Colonic mucosa (tissue), 4 donors: ENCODE measurements at regions not wholly inside any gene's neighbourhood (a gene's known extent, or its start where the extent isn't known, plus 50 kb on each side); places are given as distances from the start of the nearest gene placed in this dataset.
A peak's percentile ranks its signal among the peaks of the same experiment; 100 is the strongest.

Experiments used
- DNase-seq: peaks from one replicate; pipeline ENCODE4 v3.0.0-alpha.2; 2020
- H3K27ac ChIP-seq: fragments of 200-600 bp; one replicate; pipeline ENCODE4 v1.8.0; 2021
- H3K27me3 ChIP-seq: fragments of 200-600 bp; one replicate; pipeline ENCODE4 v1.8.0; 2021
- H3K36me3 ChIP-seq: fragments of 200-600 bp; one replicate; pipeline ENCODE4 v1.8.0; 2021
- H3K4me1 ChIP-seq: fragments of 200-600 bp; one replicate; pipeline ENCODE4 v1.8.0; 2021; ENCODE audit warnings: mild to moderate bottlenecking
- H3K4me3 ChIP-seq: fragments of 200-600 bp; one replicate; pipeline ENCODE4 v1.8.0; 2021
- H3K9ac ChIP-seq, 2 donors: one replicate each; pipeline ENCODE4 v1.7.0; 2013; ENCODE audit warnings: control low read depth in 2 of 2, low read depth in 2 of 2, low read length in 2 of 2
- H3K9me3 ChIP-seq: fragments of 200-600 bp; one replicate; pipeline ENCODE4 v1.8.0; 2021
- intact Hi-C: fragments of 100-400 bp; cut with DNase I; formaldehyde crosslinking; loops from one replicate; pipeline ENCODE4 v1.14.1; 2022
- TF ChIP-seq, protein P1 (sequence below): fragments of 200-600 bp; IDR thresholded peaks from one replicate; pipeline ENCODE4 v1.8.0; 2022; ENCODE audit warnings: antibody characterized with exemption, mild to moderate bottlenecking
- donor health status: healthy.
- donor health status: DM: no; HTN: no; CAD: no.
- donor health status: DM: no; HTN: no; CAD: no.

DNA sequence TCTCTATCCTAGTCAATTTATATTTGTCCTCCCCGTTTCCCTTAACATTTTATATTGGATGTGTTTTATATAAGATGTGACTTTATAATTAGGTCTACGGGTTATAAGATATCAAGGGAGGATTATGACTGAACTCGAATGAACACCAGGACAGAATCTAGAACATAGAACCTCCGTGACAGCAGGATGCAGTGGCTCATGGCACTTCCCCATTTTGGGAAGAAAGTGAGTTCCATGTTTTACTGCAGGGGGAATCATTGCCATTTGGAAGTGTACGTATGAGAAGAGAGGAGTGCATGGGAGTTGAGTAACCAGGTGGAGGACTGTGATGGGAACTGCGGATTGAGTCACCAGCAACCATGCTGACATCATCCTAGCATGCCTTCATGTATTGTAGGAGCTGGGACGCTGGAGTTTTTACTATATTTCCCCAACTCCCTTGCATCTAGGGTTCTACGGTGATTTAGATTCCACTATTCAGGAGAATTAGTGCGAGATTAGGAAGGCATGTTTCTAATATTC, 56.1 kb upstream of the FOXC1 start:
- intact Hi-C loops, result loop anchor here (2.0 kb wide), 1 partner anchor 31 kb away; no protein-coding TSS in a partner anchor
- H3K9ac ChIP-seq, result no peak overlapping the region
- no peaks in the 10 kb centered on the region for H3K9me3 ChIP-seq
- H3K4me1 ChIP-seq, result no peaks in the 10 kb centered on the region
- no peaks in the 10 kb centered on the region for H3K36me3 ChIP-seq
- H3K4me3 ChIP-seq, result no peak overlapping the region
- H3K27ac ChIP-seq, result no peak overlapping the region
- no peaks in the 10 kb centered on the region for H3K27me3 ChIP-seq
- no peak for DNase-seq
- TF ChIP-seq, protein P1, sequence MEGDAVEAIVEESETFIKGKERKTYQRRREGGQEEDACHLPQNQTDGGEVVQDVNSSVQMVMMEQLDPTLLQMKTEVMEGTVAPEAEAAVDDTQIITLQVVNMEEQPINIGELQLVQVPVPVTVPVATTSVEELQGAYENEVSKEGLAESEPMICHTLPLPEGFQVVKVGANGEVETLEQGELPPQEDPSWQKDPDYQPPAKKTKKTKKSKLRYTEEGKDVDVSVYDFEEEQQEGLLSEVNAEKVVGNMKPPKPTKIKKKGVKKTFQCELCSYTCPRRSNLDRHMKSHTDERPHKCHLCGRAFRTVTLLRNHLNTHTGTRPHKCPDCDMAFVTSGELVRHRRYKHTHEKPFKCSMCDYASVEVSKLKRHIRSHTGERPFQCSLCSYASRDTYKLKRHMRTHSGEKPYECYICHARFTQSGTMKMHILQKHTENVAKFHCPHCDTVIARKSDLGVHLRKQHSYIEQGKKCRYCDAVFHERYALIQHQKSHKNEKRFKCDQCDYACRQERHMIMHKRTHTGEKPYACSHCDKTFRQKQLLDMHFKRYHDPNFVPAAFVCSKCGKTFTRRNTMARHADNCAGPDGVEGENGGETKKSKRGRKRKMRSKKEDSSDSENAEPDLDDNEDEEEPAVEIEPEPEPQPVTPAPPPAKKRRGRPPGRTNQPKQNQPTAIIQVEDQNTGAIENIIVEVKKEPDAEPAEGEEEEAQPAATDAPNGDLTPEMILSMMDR, result no peak

- H3K9ac ChIP-seq, result no peak overlapping the region
- no peak for DNase-seq
- H3K4me3 ChIP-seq, result no peak overlapping the region
- no peaks in the 10 kb centered on the region for H3K36me3 ChIP-seq
- no peaks in the 10 kb centered on the region for H3K9me3 ChIP-seq
- TF ChIP-seq, protein P1, result no peak
- no peak overlapping the region for H3K27ac ChIP-seq
- no peaks in the 10 kb centered on the region for H3K4me1 ChIP-seq
- intact Hi-C loops, result loop anchor here (2.0 kb wide), 1 partner anchor 31 kb away; no protein-coding TSS in a partner anchor
- no peaks in the 10 kb centered on the region for H3K27me3 ChIP-seq
These were observed 55.6 kb upstream of the FOXC1 start for GRCh38 chr6:1554141-1554475.

GRCh38 chr6:1554476-1555310, 55.0 kb upstream of the FOXC1 start:
- Histone ChIP-seq H3K9ac (peak overlapping the region; percentile 1 to 19), H3K27me3 (no peaks in the 10 kb centered on the region), H3K4me1 (no peaks in the 10 kb centered on the region), H3K27ac (peak overlapping the region; percentile 40), H3K9me3 (no peaks in the 10 kb centered on the region), H3K36me3 (no peaks in the 10 kb centered on the region), H3K4me3 (peak overlapping the region; percentile 44)
- peak; percentile 76 for DNase-seq
- intact Hi-C loops, result loop anchor here (2.0 kb wide), 1 partner anchor 32 kb away; no protein-coding TSS in a partner anchor
- TF ChIP-seq, protein P1, result peak; percentile 66

GRCh38 chr6:1558388-1558787, 51.3 kb upstream of the FOXC1 start:
- H3K36me3 ChIP-seq, result no peaks in the 10 kb centered on the region
- TF ChIP-seq, protein P1, result no peak
- no peaks in the 10 kb centered on the region for H3K9me3 ChIP-seq
- no peak overlapping the region for H3K4me3 ChIP-seq
- H3K9ac ChIP-seq, result no peak overlapping the region
- H3K27me3 ChIP-seq, result no peaks in the 10 kb centered on the region
- H3K27ac ChIP-seq, result no peak overlapping the region
- H3K4me1 ChIP-seq, result no peaks in the 10 kb centered on the region
- DNase-seq, result no peak
- intact Hi-C loops, result no loop called here
